ENCODE measurements at regions not wholly inside any gene's neighbourhood (a gene's known extent, or its start where the extent isn't known, plus 50 kb on each side); places are given as distances from the start of the nearest gene placed in this dataset.
A peak's percentile ranks its signal among the peaks of the same experiment; 100 is the strongest.

DNA sequence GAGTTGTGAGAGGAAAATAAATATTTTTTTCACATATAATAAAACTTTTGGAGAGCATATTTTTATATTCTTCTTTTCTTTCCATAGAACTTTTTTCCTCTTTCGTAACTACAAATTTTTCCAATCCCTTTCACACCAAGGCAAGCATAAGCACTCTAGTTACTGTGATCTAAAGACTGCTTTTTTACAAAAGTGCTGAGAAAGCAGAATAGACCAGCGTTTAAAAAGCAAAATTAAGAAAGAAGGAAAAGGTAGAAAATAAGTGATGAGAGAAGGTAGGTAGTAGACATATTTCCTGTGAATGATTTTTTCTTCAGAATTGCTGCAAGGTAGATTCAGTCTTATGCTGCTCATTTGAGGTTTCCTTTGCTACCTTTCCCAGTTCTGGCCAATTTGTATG is 195.5 kb downstream of the MBL2 start:
- Histone ChIP-seq H4K91ac (ENCODE audit: insufficient read depth, low read depth, low read length) (no peak overlapping the region), H3K9me3 (ENCODE audit: control insufficient read depth, insufficient read depth, low read length) (0 out of 2 replicates have a peak, but pooled peaks cover 2% of the 10 kb centered on the region), H3K14ac (replicated peaks; ENCODE audit: low read depth, low read length) (no peak overlapping the region), H3K27me3 (ENCODE audit: control insufficient read depth, insufficient read depth, low read length) (no peaks in the 10 kb centered on the region), H3K56ac (ENCODE audit: extremely low read depth, insufficient read depth, low read length) (no peak overlapping the region), H2BK120ac (ENCODE audit: low read depth, low read length) (no peak overlapping the region), H3K23ac (ENCODE audit: low read depth, low read length) (no peak overlapping the region), H3K27ac (ENCODE audit: insufficient read depth, low read length) (no peak overlapping the region), H3K4me3 (ENCODE audit: insufficient read depth, low read depth, low read length) (no peak overlapping the region), H2BK5ac (ENCODE audit: low read depth, low read length, poor library complexity, severe bottlenecking) (no peak overlapping the region), H4K5ac (ENCODE audit: low read depth, low read length) (no peak overlapping the region), H4K8ac (ENCODE audit: low read depth in 2 of 2, low read length in 2 of 2) (no peak overlapping the region), H3K4me1 (ENCODE audit: control insufficient read depth, insufficient read depth, low read length) (peaks cover 2% of the 10 kb centered on the region; the same call in 1 of the 2 replicates), H2AK5ac (ENCODE audit: low read depth, low read length) (no peak overlapping the region), H3K79me1 (ENCODE audit: low read depth in 1 of 2, low read length in 2 of 2) (no peaks in the 10 kb centered on the region), H4K20me1 (ENCODE audit: insufficient read depth, low read length) (no peaks in the 10 kb centered on the region), H2AFZ (replicated peaks; ENCODE audit: low read length, poor library complexity) (no peak overlapping the region), H3K9ac (ENCODE audit: low read depth, low read length) (no peak overlapping the region), H3K36me3 (ENCODE audit: control insufficient read depth, insufficient read depth, low read length) (no peaks in the 10 kb centered on the region), H2BK15ac (ENCODE audit: low read depth, low read length) (no peak overlapping the region), H3K4me2 (ENCODE audit: low read depth, low read length) (no peak overlapping the region), H2AK9ac (replicated peaks; ENCODE audit: low read depth, low read length, poor library complexity) (no peak overlapping the region), H3K9me1 (ENCODE audit: insufficient read depth, low read length) (no peaks in the 10 kb centered on the region), H3K18ac (ENCODE audit: low read depth, low read length) (no peak overlapping the region), H3K4ac (ENCODE audit: low read depth, low read length) (no peak overlapping the region), H2BK20ac (ENCODE audit: low read depth, low read length) (no peak overlapping the region)
- TF ChIP-seq SMC3 (IDR thresholded peaks at IDR 0.05; ENCODE audit: low read depth, low read length) (no peak), MXI1 (IDR thresholded peaks at IDR 0.05; ENCODE audit: borderline replicate concordance, low read depth, low read length) (no peak), RFX5 (IDR thresholded peaks at IDR 0.05; ENCODE audit: low read depth, low read length) (no peak), MAFK (IDR thresholded peaks at IDR 0.05; ENCODE audit: low read depth, low read length) (peak; percentile 84), RAD21 (IDR thresholded peaks at IDR 0.05; ENCODE audit: low read length) (no peak)
- intact Hi-C loops (cut with micrococcal nuclease) (loop anchor here (10.0 kb wide), 1 partner anchor 148 kb away; no protein-coding TSS in a partner anchor), in situ Hi-C loops (cut with MboI; ENCODE audit: low sequenced_read_pairs) (no loop called here), dilution Hi-C loops (cut with HindIII; ENCODE audit: low sequenced_read_pairs, unreplicated experiment) (no loop called here)
- WGBS, 2 experiments (ENCODE audit: extremely low coverage in 2 of 2, insufficient read length in 1 of 2): 40% methylated on average over 1 of the region's 2 CpGs; no CpG with 5 or more reads in 1 of the 2 experiments
- POLR2A ChIA-PET (ENCODE audit: unreplicated experiment): no interaction called here
- ATAC-seq (ENCODE audit: low read depth) (no peak), DNase-seq (no peak)
- BruUV-seq (replicated peaks): no TSS peak
- CTCF ChIA-PET: interaction anchor here (0.8 to 1.6 kb wide), 2 partner anchors 263 to 269 kb away, joined by 3 to 8 read pairs; partner anchors contain the start of gene DKK1

Data from IMR-90 (cell line).